ENCODE measurements at regions not wholly inside any gene's neighbourhood (a gene's known extent, or its start where the extent isn't known, plus 50 kb on each side); places are given as distances from the start of the nearest gene placed in this dataset.

GRCh38 chr2:237035781-237036475 is 49.8 kb upstream of the COPS8 start:
- ATAC-seq (no peak), DNase-seq (no peak)
- intact Hi-C loops (cut with DNase I, micrococcal nuclease): no loop called here
